Suppressor macrophage (primary cell): ENCODE measurements at regions not wholly inside any gene's neighbourhood (a gene's known extent, or its start where the extent isn't known, plus 50 kb on each side); places are given as distances from the start of the nearest gene placed in this dataset.
"Not testable (repeated sequence)": the region's sequence is repeated elsewhere in the genome, so short reads cannot be mapped to it uniquely, and the experiment has no call there.

Source experiments
- DNase-seq, 4 experiments: peaks; one replicate each; pipeline ENCODE4 v3.0.0-alpha.2; 2020 to 2022

DNA sequence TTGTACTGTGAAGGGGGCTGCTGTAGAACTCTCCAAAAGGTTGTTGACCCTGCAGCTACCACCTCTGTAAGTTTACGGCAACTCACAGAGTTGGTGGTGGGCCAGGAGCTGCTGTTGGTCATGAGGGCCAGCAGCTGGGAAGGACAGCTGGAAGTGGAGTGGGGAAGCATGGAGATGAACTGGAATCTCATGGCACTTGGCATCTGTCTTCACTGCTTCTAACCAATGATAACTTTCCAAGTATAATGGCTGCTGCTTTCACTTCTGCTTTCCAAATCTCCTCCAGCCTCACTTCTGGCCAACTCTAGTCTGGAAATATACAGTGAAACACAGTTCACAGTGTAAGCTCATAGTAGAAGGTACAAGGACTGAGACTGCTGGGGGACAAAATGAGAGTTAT is 126.5 kb upstream of the INTU start:
- DNase-seq, result peak in 2 of 4 experiments; percentile 2 to 17

DNA sequence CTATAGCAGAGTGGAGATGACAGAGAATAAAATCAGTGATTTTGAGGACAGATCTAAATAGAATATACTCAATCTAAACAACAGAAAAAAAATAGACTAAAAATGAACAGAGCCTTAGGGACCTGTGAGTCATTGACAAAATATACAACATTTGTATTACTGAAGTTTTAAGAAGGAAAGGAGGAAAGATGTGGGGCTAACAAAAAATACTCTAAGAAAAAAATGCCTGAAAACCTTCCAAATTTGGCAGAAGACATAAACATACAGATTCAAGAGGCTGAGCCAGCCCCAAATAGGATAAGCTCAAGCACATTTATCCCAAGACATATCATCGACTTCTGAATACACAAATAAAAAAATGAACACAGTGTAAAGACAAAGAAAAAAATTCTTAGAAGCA is 123.6 kb upstream of the INTU start:
- DNase-seq, result no peak

DNA sequence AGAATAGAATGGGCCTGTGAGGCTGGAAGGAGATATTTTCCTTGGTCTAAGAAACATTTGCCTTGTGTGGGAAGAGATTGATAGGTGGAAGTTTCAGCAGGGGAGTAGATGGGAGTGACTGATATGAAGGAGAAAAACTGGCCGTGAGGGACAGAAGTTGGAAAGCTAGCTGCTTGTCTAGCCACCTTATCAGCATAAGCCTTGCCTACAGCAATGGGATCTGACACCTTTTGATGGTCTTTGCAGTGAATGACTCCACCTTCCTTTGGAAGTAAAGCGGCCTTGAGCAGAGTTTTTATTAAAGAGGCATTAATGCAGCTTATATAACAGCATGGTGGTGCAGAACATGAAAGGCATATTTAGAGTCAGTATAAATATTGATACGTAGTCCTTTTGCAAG is 120.1 kb upstream of the INTU start:
- not testable (repeated sequence) for DNase-seq

DNA sequence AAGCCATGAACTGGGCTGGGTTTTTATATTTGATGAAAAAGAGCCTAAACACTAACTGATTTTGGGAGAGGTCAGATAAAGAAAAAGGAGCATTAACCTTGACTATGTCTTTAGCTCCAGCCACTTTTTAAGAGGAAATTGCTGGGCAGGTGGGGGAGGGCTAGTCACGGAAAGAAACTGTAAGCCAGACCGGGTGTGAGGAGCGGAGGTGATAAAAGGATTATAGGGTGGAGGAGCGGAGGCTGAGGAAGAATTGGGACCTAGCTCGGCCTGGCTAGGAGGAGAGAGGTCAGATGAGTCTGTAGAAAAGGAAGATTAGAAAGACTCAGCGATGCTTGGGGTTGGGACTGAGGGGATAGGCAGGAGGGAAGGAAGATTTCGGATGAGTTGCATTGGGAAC is 117.5 kb upstream of the INTU start:
- DNase-seq, result not testable (repeated sequence)

DNA sequence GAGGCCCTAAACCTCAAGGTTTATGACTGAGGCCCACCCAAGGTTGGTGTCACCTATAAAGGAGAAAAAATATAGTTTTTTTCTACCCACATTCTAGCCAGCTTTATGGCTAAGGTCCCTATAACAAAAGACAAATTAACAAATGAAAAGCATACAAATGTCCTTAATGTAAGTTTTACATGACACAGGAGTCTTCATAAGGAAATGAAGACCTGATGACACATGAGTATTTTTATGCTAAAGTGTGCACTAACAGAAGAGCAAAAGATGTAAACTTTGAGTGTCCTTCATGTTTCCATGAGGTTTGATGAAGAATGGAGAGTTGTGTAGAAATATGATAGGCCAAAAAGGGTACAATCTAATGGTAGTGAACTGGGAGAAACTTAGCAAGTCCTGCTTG is 114.7 kb upstream of the INTU start:
- DNase-seq, result no peak

DNA sequence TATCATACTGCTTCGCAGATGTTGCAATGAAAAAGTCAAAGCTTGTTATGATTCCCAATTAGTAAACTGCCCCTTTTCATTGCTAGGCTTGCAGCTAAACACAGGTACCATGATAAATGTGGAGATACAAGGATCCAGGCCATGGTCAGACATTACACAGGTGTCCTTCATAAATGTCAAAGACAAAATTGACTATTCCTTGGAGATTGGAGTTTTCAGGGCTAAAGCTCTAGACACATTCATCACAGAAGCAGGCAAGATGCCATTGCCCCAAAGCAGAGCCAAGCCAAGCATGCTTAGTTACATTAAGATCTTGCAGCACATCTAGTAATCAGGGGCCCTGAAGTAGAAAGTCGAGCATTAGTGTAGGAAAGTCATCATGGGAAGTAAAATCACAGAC is 111.3 kb upstream of the INTU start:
- no peak for DNase-seq

DNA sequence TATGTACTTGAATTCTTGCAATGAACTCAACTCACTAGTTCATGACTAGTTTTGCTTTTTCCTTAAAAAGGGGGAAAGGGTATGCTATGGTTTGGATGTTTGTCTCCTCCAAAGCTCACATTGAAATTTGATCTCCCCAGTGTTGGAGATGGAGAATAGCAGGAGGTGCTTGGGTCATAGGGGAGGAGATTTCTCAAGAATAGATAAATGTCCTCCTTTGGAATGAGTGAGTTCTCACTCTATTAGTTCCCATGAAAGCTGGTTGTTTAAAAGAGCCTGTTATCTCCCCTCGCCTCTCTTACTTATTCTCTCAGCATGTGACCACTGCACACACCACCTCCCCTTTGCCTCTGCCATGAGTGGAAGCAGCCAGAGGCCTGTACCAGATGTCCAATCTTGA is 109.4 kb upstream of the INTU start:
- no peak for DNase-seq

DNA sequence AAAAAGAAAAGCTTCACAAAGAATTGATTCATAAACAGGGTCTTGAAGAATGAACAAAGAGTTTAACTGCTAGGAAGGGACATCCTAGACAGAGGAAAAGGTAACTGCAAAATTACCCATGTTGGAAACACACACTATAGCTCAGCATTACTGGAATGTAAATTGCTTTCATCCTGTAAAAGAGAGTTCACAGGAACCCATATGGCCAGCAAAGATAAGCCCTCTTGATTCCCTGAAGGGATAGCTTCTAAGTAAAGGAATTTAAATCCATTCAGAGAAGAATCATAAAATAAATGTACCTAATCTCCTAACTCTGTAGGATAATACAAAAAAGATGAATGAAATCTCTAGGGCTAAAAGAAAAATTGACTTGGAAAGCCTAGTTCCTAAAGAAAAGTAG is 107.1 kb upstream of the INTU start:
- no peak for DNase-seq

DNA sequence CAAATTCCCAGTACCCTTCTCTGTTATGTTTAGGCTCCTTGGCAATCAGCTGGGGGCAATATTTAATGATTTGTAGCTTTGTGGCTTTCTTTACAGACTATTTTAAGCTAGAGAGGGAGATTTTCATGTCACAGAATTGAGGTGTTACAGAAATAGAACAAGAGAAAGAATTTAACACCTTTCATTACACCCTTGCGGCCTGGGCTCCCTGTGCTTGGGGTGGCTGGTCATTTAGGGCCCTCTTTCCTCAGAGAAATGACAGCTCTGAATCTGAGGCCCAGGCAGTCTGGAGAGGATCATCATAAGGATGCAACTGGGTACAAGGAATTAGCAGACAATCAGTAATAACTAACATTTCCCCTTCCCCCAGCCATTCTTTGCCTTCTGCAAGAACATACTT is 104.5 kb upstream of the INTU start:
- DNase-seq, result no peak

DNA sequence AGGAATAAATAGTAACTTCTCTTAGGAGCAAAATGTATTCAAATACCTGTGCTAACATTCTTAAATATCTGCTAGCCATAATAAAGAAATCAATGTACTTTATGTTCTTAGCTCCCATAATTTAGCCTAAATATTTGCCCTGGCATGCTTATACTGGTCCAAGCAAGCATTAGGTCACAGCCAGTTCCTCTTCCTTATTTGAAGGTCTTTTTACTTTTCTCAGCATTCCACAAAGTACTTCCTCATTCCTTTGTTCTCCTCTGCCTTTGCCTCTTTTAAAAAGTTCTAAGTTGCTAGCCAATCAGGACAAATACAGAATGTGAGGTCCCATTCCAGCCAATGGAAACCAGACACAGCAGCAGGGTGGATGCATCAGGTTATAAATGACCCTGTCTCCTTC is 102.9 kb upstream of the INTU start:
- DNase-seq, result peak in 3 of 4 experiments; percentile 7 to 56 (median 43)

DNA sequence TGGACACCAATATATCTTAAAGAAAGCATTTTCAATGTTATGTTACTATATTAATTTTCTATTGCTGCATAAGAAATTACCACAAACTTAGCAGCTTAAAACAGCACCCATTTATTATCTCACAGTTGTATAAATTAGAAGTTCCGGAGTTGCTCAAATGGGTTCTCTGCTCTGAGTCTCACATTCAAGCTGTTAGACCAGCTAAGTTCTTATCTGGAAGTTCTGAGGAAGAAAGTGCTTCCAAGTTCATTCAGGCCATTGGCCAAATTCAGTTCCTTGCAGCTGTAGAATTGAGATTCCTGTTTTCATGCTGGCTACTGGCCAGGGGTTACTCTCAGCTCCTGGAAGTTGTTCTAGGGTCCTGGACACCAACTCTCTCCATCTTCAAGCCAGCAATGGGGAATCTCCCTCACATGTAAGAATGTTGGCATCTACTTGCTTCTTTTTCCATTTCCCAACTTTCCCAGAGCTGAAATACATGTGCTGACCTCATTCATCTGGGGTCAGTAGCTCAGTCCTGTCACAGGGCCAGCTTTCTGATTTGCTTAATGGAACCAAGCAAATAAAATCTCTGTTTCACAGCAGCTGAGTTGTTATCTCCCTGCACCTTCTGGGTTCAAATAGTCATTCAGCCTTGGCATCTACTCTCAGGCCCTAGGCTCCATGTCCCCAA is 99.6 kb upstream of the INTU start:
- peak in 3 of 4 experiments; percentile 2 to 8 (median 6) for DNase-seq

DNA sequence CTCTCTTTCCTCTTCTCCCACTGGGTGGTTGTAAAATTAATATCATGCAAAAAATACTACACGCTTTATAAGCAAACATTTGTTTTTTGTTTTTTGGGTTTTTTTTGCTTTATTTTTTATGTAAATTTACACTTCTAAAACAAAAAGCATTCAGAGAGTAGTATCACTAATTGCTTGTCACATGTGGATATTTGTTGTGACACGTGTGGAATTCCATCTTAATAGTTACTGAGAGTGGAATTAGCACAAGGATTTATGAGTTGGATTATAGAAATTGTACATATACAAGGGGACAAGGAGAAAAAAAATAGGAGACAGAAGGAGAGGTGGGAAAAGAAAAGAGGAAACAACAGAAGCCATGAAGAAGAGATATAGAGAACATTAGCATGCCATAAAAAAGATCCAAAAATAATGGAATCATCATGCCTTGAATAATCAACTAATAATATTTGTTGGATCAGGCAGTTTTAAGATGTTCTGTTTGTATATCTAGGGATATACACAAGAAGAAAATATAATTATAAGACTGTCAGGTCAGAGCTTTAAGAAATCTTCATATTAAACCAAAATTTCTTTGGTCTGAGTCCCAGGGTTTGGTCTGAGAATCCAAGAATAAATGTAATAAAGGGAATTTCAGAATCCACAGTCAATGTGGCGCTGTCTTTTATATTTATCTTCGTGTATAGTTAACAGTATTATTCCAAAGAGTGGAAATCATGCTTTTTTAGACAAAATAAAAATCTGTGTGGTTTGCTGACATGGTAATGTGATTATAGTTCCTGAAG is 98.5 kb upstream of the INTU start:
- DNase-seq, result no peak

DNA sequence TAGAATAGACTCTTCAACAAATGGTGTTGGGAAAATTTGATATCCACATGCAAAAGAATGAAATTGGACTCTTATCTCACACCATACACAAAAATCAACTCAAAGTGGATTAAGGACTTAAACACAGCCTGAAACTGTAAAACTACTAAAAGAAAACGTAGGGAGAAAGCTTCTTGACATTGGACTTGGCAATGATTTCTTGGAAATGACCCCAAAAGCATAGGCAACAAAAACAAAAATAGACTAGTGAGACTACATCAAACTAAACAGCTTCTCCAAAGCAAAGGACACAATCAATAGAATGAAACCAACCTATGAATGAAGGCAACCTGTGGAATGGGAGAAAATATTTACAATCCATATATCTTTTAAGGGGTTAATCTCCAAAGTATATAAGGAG is 94.7 kb upstream of the INTU start:
- DNase-seq, result no peak

DNA sequence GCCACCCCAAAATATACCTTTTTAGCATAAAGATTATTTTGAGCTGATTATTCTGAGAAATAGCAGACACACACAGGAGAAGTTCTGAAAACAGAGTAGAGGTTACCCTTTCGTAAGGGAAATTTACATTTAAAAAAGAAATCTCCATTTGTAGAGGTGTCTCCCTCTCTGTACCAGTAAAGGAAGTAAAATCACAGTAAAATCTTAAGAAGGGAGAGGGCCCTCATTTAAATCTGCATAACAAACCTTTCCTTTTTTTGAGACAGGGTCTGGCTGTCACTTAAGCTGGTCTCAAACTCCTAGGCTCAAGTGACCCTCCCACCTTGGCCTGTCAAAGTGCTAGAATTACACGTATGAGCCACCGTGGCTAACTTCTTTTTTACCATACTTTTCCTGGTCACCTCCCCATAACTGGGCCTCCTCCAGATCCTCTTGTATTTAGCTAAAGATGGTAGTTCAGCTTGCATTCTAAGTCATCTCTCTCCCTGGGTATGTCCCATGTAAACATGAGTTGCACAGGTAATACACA is 92.2 kb upstream of the INTU start:
- no peak for DNase-seq

DNA sequence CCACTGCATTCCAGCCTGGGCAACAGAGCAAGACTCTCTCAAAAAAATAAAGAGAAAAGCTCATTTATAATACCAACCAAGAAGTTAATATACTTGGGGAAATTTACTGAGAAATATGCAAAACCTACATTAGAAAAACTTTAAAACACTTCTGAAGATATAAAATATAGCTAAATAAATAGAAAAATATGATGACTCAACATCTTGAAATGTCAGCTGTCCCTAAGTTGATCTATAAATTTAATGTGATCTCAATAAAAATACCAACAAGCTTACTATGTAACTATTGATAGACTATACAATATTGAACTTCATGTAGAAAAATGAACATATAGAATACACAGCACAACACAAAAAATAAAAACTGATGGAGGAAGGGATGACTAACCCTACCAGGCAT is 87.5 kb upstream of the INTU start:
- no peak for DNase-seq

DNA sequence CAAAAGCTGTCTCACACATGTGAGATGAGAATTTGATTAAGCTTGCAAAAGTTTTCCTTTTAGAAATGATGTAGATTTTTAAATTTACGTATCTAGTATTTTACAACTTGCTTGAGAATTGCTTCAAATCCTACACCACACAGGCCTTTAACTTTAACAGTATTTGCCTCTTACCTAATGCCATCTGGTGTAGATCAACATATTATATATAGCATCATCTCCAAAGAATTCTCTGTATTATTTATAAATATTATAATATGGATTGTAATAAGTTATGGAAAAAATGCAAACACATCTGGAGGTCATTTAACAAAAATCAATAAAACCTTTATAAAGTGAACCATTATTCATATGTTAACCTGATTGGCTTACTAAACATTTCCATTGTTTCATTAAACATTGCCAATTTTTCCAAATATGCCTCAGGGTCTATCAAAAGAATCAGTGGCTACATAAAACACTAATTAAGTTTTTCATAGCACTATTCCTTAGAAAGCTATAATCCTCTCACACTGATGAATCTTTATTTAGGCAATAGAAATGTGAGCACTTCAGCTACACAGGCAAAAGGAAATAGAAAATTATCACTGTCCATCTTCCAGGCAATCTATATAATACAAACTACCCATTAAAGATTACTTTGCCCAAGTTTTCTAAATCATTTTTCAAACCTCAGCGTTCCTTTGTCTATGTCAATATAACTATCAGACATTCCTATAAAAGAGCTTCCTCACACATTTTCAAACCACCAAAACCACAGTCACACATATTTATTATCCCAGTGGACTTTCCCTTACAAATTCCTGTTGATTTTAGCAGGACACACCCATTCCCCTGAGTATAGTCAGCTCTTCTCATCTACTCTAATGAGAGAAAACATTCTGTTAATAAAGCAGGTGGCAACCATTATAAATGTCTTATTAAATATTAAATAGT is 83.5 kb upstream of the INTU start:
- DNase-seq, result no peak

DNA sequence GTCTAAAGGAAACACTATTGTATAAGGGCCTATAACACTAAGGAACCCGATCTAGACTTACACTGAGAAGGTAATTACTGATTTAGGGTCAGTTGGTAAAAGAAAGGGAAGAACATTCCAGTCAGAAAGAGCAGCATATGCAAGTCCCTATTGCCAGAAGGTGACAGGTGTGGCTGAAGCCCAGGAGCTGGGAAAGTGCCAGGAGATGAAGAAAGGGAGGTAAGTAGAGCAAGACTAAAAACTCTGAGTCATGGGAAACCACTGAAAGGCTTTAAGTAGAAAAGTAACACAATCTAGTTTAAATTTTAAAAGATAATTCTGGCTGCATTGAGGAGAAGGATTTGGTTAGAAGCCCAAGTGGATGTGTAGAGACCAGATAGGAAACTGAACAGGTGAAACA is 77.7 kb upstream of the INTU start:
- DNase-seq, result no peak

DNA sequence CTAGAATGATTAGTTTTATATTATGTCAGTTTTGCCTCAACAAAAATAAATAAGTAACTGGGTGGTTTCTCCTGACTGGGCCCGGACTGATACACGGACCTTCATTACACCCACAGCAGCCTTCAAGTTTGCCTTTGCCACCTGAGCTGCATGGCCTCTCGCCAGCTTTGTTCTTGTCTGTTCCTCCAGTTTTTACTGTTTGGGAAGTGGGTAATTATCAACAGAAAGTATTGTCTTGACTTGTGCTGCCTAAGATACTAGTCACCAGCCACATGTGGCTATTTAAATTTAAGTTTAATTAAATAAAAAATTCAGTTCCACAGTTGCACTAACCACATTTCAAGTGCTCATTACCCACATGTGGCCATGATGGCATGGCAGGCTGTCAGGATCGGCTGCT is 74.7 kb upstream of the INTU start:
- DNase-seq, result no peak

DNA sequence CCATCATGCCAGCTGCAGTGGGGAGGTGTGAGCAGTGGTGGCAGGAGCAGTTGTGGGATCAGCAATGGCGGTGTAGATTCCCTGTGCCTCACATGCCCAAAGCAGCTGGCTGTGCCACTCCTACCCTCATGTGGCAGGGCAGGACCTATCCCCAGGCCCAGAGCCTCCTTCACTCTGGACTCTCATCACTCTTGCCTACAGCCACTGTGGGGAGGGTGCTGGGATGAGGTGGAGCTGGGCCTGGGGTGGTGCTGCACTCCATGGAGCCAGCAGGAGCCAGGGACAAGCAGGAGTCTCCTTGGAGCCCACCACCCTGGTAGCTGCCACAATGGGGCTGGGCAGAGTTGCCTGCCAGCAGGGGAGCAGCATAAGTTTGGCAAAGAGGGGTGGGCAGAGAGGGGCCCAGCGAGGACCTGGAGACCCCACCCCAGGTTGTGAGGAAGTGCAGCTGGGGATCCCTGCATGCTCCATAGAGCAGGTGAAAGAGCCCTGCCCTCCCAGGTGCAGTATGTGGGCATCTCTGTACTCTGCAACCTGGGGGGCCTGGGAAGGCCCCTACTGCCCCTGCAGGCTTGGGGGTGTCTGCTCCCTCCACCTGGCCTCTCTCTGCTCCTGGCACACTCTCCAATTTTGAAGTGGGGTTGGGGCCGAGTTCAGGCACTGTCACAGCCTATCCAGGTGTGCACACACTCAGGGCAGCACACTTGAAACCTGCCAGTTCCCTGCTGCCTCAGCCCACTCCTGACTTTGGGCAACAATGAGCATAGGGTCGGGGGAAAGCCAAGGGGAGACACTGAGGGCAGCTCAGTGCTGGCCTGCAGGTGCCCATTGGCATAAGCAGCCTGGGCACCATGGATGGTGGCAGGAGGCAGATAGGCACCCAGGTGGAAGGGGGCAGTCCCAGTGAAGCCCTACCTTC is 74.0 kb upstream of the INTU start:
- DNase-seq, result no peak

DNA sequence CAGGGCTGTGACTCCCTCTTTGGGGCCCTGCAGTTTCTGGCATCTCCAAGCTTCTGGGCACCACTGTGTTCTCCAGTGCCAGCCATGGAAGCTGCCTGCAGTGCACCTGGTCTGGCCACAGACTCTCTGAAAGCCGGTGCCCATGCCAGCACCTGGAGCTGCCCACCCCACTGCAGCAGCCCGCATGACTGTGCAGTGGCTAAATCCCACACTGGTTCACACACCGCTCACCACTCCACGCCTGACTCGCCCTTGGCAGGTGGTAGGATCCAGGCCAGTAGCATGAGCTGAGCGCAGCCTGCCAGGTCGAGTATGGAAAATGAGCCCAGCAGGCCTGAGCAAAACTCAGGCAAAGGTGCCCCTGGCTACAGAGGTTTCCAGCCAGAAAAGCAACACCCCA is 72.8 kb upstream of the INTU start:
- no peak for DNase-seq

DNA sequence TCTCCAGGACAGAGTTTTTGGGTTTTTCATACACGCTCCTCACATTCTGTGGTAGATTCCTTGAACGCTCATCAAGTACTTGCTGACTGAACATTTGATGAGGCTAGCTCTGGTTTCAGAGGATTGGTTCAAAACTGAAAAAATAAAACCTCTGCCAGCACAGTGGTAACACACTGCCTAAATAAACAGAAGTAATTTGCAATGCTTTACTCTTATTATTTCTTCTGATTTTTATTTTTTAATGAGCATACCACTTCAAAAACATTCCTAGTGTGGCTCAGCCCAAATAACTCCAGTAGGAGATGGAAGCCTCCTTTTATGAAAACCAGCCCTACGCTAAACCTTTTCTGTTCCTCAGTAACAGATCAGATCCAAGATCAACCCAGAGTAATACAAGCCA is 72.0 kb upstream of the INTU start:
- DNase-seq, result no peak

DNA sequence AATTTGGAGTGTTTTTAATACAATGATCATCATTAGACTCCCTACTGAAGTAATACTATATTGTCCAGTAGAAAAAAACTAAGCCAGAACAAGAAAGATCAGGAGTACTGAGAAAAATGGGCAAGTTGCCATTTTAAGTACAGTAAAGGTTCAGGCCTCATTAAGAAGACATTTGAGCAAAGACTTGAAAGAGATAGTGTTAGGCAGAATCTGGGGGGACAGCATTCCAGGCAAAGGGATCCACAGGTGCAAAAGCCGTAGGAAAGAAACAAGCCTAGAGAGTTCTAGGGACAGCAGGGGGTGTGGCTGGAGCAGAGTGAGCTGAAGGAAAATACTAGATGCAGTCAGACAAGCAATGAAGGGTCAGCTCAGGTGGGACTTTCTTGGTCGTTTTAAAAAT is 58.1 kb upstream of the INTU start:
- DNase-seq, result no peak
